WTC11 (cell line): ENCODE measurements at regions not wholly inside any gene's neighbourhood (a gene's known extent, or its start where the extent isn't known, plus 50 kb on each side); places are given as distances from the start of the nearest gene placed in this dataset.

Source experiments
- ATAC-seq: fragments of 200-7000 bp; cut with Tn5 transposase; 2 replicates; pipeline ENCODE4 v1.10.0; 2021; ENCODE audit warnings: mild to moderate bottlenecking, moderate library complexity
- CTCF ChIA-PET: fragments of 300-600 bp; sonication (Branson Sonifier 250); formaldehyde crosslinking; loops from one replicate; lab custom pipeline; 2021; ENCODE audit warnings: antibody characterized with exemption; lab: Charles Lee
- POLR2A ChIA-PET: fragments of 350-600 bp; sonication (Branson Sonifier 250); formaldehyde crosslinking; loops from one replicate; lab custom pipeline; 2021; ENCODE audit warnings: antibody characterized with exemption; lab: Charles Lee
- DNase-seq: peaks from one replicate; pipeline ENCODE4 v3.0.0; 2021; ENCODE audit warnings: low spot score
- H3K27ac Mint-ChIP-seq: 2 replicates; pipeline ENCODE4 v1.8.0; 2021; ENCODE audit warnings: mixed read lengths
- H3K27me3 Mint-ChIP-seq: 2 replicates; pipeline ENCODE4 v1.8.0; 2021; ENCODE audit warnings: low read depth, mild to moderate bottlenecking, moderate library complexity, mixed read lengths
- H3K36me3 Mint-ChIP-seq: 2 replicates; pipeline ENCODE4 v1.8.0; 2021; ENCODE audit warnings: mixed read lengths
- H3K4me1 Mint-ChIP-seq: 2 replicates; pipeline ENCODE4 v1.8.0; 2022; ENCODE audit warnings: mixed read lengths
- H3K4me3 Mint-ChIP-seq: 2 replicates; pipeline ENCODE4 v1.8.0; 2021; ENCODE audit warnings: mild to moderate bottlenecking, moderate library complexity, mixed read lengths
- H3K9me3 Mint-ChIP-seq: 2 replicates; pipeline ENCODE4 v1.8.0; 2021; ENCODE audit warnings: mixed read lengths
- ATF1 ChIP-seq: sonication (generic); formaldehyde crosslinking; IDR thresholded peaks from 2 replicates; pipeline ENCODE4 v1.8.1; 2023; ENCODE audit warnings: mild to moderate bottlenecking, moderate library complexity, missing genetic modification reagents
- CBFB ChIP-seq: sonication (generic); formaldehyde crosslinking; IDR thresholded peaks from 2 replicates; pipeline ENCODE4 v1.8.1; 2022; ENCODE audit warnings: mild to moderate bottlenecking, low read depth, missing genetic modification reagents
- CTCF ChIP-seq: fragments of 200-600 bp; IDR thresholded peaks from 2 replicates; pipeline ENCODE4 v1.8.0; 2022; ENCODE audit warnings: antibody characterized with exemption
- EMX1 ChIP-seq: fragments of 250-450 bp; sonication (Bioruptor Pico); IDR thresholded peaks from 2 replicates; pipeline ENCODE4 v1.8.0; 2021; ENCODE audit warnings: mild to moderate bottlenecking
- MXD4 ChIP-seq: fragments of 250-450 bp; sonication (Bioruptor Pico); IDR thresholded peaks from 2 replicates; pipeline ENCODE4 v1.8.0; 2021; ENCODE audit warnings: mild to moderate bottlenecking, moderate library complexity, borderline replicate concordance
- USF1 ChIP-seq: sonication (generic); formaldehyde crosslinking; IDR thresholded peaks from 2 replicates; pipeline ENCODE4 v1.8.0; 2022; ENCODE audit warnings: mild to moderate bottlenecking, missing genetic modification reagents
- ZNF138 ChIP-seq: sonication (generic); formaldehyde crosslinking; conservative IDR thresholded peaks from 2 replicates; pipeline ENCODE4 v1.8.1; 2022; ENCODE audit warnings: mild to moderate bottlenecking, moderate library complexity, missing genetic modification reagents
- ZNF281 ChIP-seq: sonication (generic); formaldehyde crosslinking; IDR thresholded peaks from 2 replicates; pipeline ENCODE4 v1.8.0; 2023; ENCODE audit warnings: mild to moderate bottlenecking, missing genetic modification reagents
- ZNF671 ChIP-seq: fragments of 250-450 bp; sonication (Bioruptor Pico); IDR thresholded peaks from 2 replicates; pipeline ENCODE4 v1.8.0; 2021; ENCODE audit warnings: mild to moderate bottlenecking
- TF ChIP-seq, protein P1 (sequence below): fragments of 250-450 bp; sonication (Bioruptor Pico); IDR thresholded peaks from 2 replicates; pipeline ENCODE4 v1.9.0; 2021; ENCODE audit warnings: moderate library complexity, mild to moderate bottlenecking, inconsistent platforms, borderline replicate concordance
- TF ChIP-seq, protein P2 (sequence below): sonication (generic); formaldehyde crosslinking; IDR thresholded peaks from 2 replicates; pipeline ENCODE4 v1.8.0; 2022; ENCODE audit warnings: mild to moderate bottlenecking, missing genetic modification reagents
- TF ChIP-seq, protein P3 (sequence below): fragments of 250-450 bp; sonication (Bioruptor Pico); conservative IDR thresholded peaks from 2 replicates; pipeline ENCODE4 v1.9.0; 2021; ENCODE audit warnings: mild to moderate bottlenecking

GRCh38 chr4:27835851-27836250 lies 975.2 kb downstream of the STIM2 start (continued):
- TF ChIP-seq ZNF281 (CRISPR knock-in tag) (no peak), ATF1 (CRISPR knock-in tag) (no peak)
- TF ChIP-seq, protein P1, sequence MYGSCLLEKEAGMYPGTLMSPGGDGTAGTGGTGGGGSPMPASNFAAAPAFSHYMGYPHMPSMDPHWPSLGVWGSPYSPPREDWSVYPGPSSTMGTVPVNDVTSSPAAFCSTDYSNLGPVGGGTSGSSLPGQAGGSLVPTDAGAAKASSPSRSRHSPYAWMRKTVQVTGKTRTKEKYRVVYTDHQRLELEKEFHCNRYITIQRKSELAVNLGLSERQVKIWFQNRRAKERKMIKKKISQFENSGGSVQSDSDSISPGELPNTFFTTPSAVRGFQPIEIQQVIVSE (CRISPR knock-in tag) = no peak
- TF ChIP-seq, protein P2, sequence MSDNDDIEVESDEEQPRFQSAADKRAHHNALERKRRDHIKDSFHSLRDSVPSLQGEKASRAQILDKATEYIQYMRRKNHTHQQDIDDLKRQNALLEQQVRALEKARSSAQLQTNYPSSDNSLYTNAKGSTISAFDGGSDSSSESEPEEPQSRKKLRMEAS = no peak

- Mint-ChIP-seq H3K4me1 (no peaks in the 10 kb centered on the region), H3K27me3 (no peaks in the 10 kb centered on the region), H3K36me3 (0 out of 2 replicates have a peak, but pooled peaks cover 3% of the 10 kb centered on the region), H3K9me3 (peaks cover 12% of the 10 kb centered on the region), H3K4me3 (no peak overlapping the region), H3K27ac (no peak overlapping the region)
- ATAC-seq = no peak
- ChIA-PET CTCF (interaction anchor here (1.1 kb wide), 1 partner anchor 145 kb away, joined by 4 read pairs; no protein-coding TSS in a partner anchor), POLR2A (no interaction called here)
- TF ChIP-seq ZNF138 (CRISPR knock-in tag) = no peak
- TF ChIP-seq, protein P1 (CRISPR knock-in tag) = no peak
- TF ChIP-seq ATF1 (CRISPR knock-in tag) = no peak
- TF ChIP-seq EMX1 (CRISPR knock-in tag) = no peak
- TF ChIP-seq CBFB = no peak
- DNase-seq = no peak
Measured at GRCh38 chr4:27836523-27836922, 975.9 kb downstream of the STIM2 start.

- DNase-seq (no peak), ATAC-seq (no peak)
- ChIA-PET POLR2A (interaction anchor here (0.6 kb wide), 1 partner anchor 77 kb away, joined by 4 read pairs; no protein-coding TSS in a partner anchor), CTCF (no interaction called here)
- no peaks in the 10 kb centered on the region for H3K27me3 Mint-ChIP-seq
- no peak overlapping the region for H3K4me3 Mint-ChIP-seq
- H3K9me3 Mint-ChIP-seq = no peaks in the 10 kb centered on the region
- H3K4me1 Mint-ChIP-seq = no peaks in the 10 kb centered on the region
- TF ChIP-seq CBFB (no peak), ZNF671 (no peak), USF1 (CRISPR knock-in tag) (no peak), MXD4 (CRISPR knock-in tag) (no peak), ZNF138 (CRISPR knock-in tag) (no peak), CTCF (no peak)
- TF ChIP-seq, protein P2 = no peak
- TF ChIP-seq, protein P3, sequence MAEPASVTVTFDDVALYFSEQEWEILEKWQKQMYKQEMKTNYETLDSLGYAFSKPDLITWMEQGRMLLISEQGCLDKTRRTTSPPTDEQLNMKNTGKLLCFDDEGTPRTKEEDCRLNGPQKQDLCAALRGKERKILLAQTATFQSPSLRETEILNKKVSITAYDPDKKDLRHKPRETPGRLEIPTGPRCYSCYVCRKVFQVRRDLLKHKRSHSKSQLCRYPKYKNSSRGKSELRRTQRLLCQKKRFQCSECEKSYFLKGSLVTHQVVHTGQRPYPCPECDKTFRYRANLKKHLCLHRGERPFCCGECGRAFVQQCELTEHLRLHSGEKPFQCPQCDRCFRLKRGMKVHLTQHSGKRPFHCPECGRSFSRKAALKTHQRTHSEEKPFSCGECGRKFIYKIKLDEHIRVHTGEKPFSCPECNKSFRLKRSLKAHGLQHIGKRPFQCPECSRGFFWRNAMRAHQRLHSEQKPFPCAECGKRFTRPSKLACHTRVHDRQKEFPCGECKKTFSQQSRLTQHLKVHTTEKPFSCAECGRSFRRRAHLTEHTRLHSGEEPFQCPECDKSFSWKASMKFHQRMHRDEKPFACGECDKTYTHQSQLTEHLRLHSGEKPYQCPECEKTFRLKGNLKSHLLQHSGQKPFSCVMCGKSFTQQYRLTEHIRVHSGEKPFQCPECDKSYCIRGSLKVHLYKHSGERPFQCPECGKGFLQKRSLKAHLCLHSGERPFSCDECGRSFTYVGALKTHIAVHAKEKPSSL (CRISPR knock-in tag) = no peak
- no peak overlapping the region for H3K27ac Mint-ChIP-seq
- no peaks in the 10 kb centered on the region for H3K36me3 Mint-ChIP-seq
Measured at GRCh38 chr4:27843776-27844175, 983.1 kb downstream of the STIM2 start.
